ENCODE measurements at regions not wholly inside any gene's neighbourhood (a gene's known extent, or its start where the extent isn't known, plus 50 kb on each side); places are given as distances from the start of the nearest gene placed in this dataset.

GRCh38 chr15:35210370-35210769, 125.3 kb upstream of the NANOGP8 start:
- H3K4me2 ChIP-seq = no peak overlapping the region
- H3K27ac ChIP-seq = no peak overlapping the region
- H3K4me3 ChIP-seq = no peak overlapping the region
- H3K9me3 ChIP-seq (ENCODE audit: insufficient read depth, low read depth) = no peaks in the 10 kb centered on the region
- no peak for DNase-seq
- ChIA-PET CTCF (no interaction called here), POLR2A (ENCODE audit: unreplicated experiment) (no interaction called here)
- no peaks in the 10 kb centered on the region for H3K79me2 ChIP-seq (ENCODE audit: low read depth)
- H3F3A ChIP-seq (ENCODE audit: insufficient read depth, low read depth) = no peaks in the 10 kb centered on the region
- H3K4me1 ChIP-seq (replicated peaks; ENCODE audit: insufficient read depth) = no peaks in the 10 kb centered on the region
- no peak overlapping the region for H2AFZ ChIP-seq
- no peaks in the 10 kb centered on the region for H3K27me3 ChIP-seq (ENCODE audit: insufficient read depth, low read depth)
- no peaks in the 10 kb centered on the region for H4K20me1 ChIP-seq (ENCODE audit: insufficient read depth)
- intact Hi-C loops (cut with micrococcal nuclease; ENCODE audit: unreplicated experiment) = no loop called here
- H3K9me2 ChIP-seq (ENCODE audit: insufficient read depth) = no peaks in the 10 kb centered on the region
- TF ChIP-seq EZH2 (IDR thresholded peaks at IDR 0.05; ENCODE audit: low read depth) (no peak), CTCF (conservative IDR thresholded peaks at IDR 0.05) (no peak)
- no peaks in the 10 kb centered on the region for H3K36me3 ChIP-seq (ENCODE audit: low read depth)
- no TSS peak for BruUV-seq (replicated peaks)

- no peaks in the 10 kb centered on the region for H3K4me1 ChIP-seq (replicated peaks; ENCODE audit: insufficient read depth)
- H3F3A ChIP-seq (ENCODE audit: insufficient read depth, low read depth) = no peaks in the 10 kb centered on the region
- CTCF ChIA-PET = no interaction called here
- H3K79me2 ChIP-seq (ENCODE audit: low read depth) = no peaks in the 10 kb centered on the region
- H3K9me2 ChIP-seq (ENCODE audit: insufficient read depth) = no peaks in the 10 kb centered on the region
- H3K9me3 ChIP-seq (ENCODE audit: insufficient read depth, low read depth) = no peaks in the 10 kb centered on the region
- intact Hi-C loops (cut with micrococcal nuclease; ENCODE audit: unreplicated experiment) = no loop called here
- TF ChIP-seq CTCF (conservative IDR thresholded peaks at IDR 0.05) (no peak), EZH2 (IDR thresholded peaks at IDR 0.05; ENCODE audit: low read depth) (no peak)
- no peak overlapping the region for H2AFZ ChIP-seq
- no peaks in the 10 kb centered on the region for H3K36me3 ChIP-seq (ENCODE audit: low read depth)
- no peak overlapping the region for H3K4me2 ChIP-seq
- H3K27me3 ChIP-seq (ENCODE audit: insufficient read depth, low read depth) = no peaks in the 10 kb centered on the region
- H3K4me3 ChIP-seq = no peak overlapping the region
- DNase-seq = no peak
- H4K20me1 ChIP-seq (ENCODE audit: insufficient read depth) = no peaks in the 10 kb centered on the region
- no TSS peak for BruUV-seq (replicated peaks)
- POLR2A ChIA-PET (ENCODE audit: unreplicated experiment) = no interaction called here
- H3K27ac ChIP-seq = no peak overlapping the region
Measured at GRCh38 chr15:35209838-35210237, 124.7 kb upstream of the NANOGP8 start.

- Histone ChIP-seq H3K27ac (no peak overlapping the region), H3K9me2 (ENCODE audit: insufficient read depth) (no peaks in the 10 kb centered on the region), H3K4me3 (no peak overlapping the region), H3K4me1 (replicated peaks; ENCODE audit: insufficient read depth) (no peaks in the 10 kb centered on the region), H3F3A (ENCODE audit: insufficient read depth, low read depth) (no peaks in the 10 kb centered on the region), H3K4me2 (no peak overlapping the region), H3K36me3 (ENCODE audit: low read depth) (no peaks in the 10 kb centered on the region), H3K9me3 (ENCODE audit: insufficient read depth, low read depth) (no peaks in the 10 kb centered on the region), H2AFZ (no peak overlapping the region), H4K20me1 (ENCODE audit: insufficient read depth) (no peaks in the 10 kb centered on the region), H3K27me3 (ENCODE audit: insufficient read depth, low read depth) (no peaks in the 10 kb centered on the region), H3K79me2 (ENCODE audit: low read depth) (no peaks in the 10 kb centered on the region)
- intact Hi-C loops (cut with micrococcal nuclease; ENCODE audit: unreplicated experiment) = no loop called here
- BruUV-seq (replicated peaks) = no TSS peak
- DNase-seq = no peak
- CTCF ChIA-PET = no interaction called here
- no peak for TF ChIP-seq EZH2 (IDR thresholded peaks at IDR 0.05; ENCODE audit: low read depth)
- TF ChIP-seq CTCF (conservative IDR thresholded peaks at IDR 0.05) = no peak
- POLR2A ChIA-PET (ENCODE audit: unreplicated experiment) = no interaction called here
Measured at GRCh38 chr15:35208353-35208752, 123.3 kb upstream of the NANOGP8 start.
